ENCODE measurements at regions not wholly inside any gene's neighbourhood (a gene's known extent, or its start where the extent isn't known, plus 50 kb on each side); places are given as distances from the start of the nearest gene placed in this dataset.

GRCh38 chr2:60281730-60282129 lies 271.7 kb downstream of the BCL11A start:
- Histone ChIP-seq H3K27ac (no peak overlapping the region), H3K4me3 (no peak overlapping the region), H3K36me3 (no peaks in the 10 kb centered on the region), H3K9me3 (no peaks in the 10 kb centered on the region), H3K4me1 (no peaks in the 10 kb centered on the region), H3K27me3 (no peaks in the 10 kb centered on the region)
- intact Hi-C loops (cut with DNase I; ENCODE audit: low total_unique reads) = no loop called here
- TF ChIP-seq EP300 (IDR thresholded peaks at IDR 0.05; ENCODE audit: low read depth) = no peak
- no peak for TF ChIP-seq POLR2AphosphoS5 (IDR thresholded peaks at IDR 0.05)
- TF ChIP-seq POLR2A (IDR thresholded peaks at IDR 0.05) = no peak
- no peak for TF ChIP-seq CTCF (IDR thresholded peaks at IDR 0.05)
- in situ Hi-C loops (cut with MboI; ENCODE audit: low pct_ligation_motif_present in 1 of 4, low pct_unique_long_range_greater_than_20kb in 1 of 4, low sequenced_read_pairs in 3 of 4) = no loop called here
- no peak for DNase-seq
- WGBS, 2 donors (ENCODE audit: low coverage in 1 of 2) = 86% methylated on average over 5 of the region's 5 CpGs

- 90% methylated on average over 2 to 3 of the region's 3 CpGs for WGBS, 2 donors (ENCODE audit: low coverage in 1 of 2)
- Histone ChIP-seq H3K27me3 (no peaks in the 10 kb centered on the region), H3K9me3 (no peaks in the 10 kb centered on the region), H3K4me3 (no peak overlapping the region), H3K4me1 (no peaks in the 10 kb centered on the region), H3K27ac (no peak overlapping the region), H3K36me3 (no peaks in the 10 kb centered on the region)
- in situ Hi-C loops (cut with MboI; ENCODE audit: low pct_ligation_motif_present in 1 of 4, low pct_unique_long_range_greater_than_20kb in 1 of 4, low sequenced_read_pairs in 3 of 4) = no loop called here
- TF ChIP-seq EP300 (IDR thresholded peaks at IDR 0.05; ENCODE audit: low read depth) = no peak
- DNase-seq = no peak
- intact Hi-C loops (cut with DNase I; ENCODE audit: low total_unique reads) = no loop called here
These were observed 273.2 kb downstream of the BCL11A start for GRCh38 chr2:60280238-60280637.

GRCh38 chr2:60278906-60279305 lies 274.5 kb downstream of the BCL11A start:
- TF ChIP-seq CTCF (IDR thresholded peaks at IDR 0.05) = no peak
- no peak for TF ChIP-seq POLR2A (IDR thresholded peaks at IDR 0.05)
- TF ChIP-seq EP300 (IDR thresholded peaks at IDR 0.05; ENCODE audit: low read depth) = no peak
- TF ChIP-seq POLR2AphosphoS5 (IDR thresholded peaks at IDR 0.05) = no peak
- in situ Hi-C loops (cut with MboI; ENCODE audit: low pct_ligation_motif_present in 1 of 4, low pct_unique_long_range_greater_than_20kb in 1 of 4, low sequenced_read_pairs in 3 of 4) (no loop called here), intact Hi-C loops (cut with DNase I; ENCODE audit: low total_unique reads) (no loop called here)
- DNase-seq = no peak
- Histone ChIP-seq H3K36me3 (no peaks in the 10 kb centered on the region), H3K27me3 (no peaks in the 10 kb centered on the region), H3K27ac (no peak overlapping the region), H3K9me3 (no peaks in the 10 kb centered on the region), H3K4me3 (no peak overlapping the region), H3K4me1 (no peaks in the 10 kb centered on the region)
- 78 to 88% methylated on average over 3 to 4 of the region's 4 CpGs for WGBS, 2 donors (ENCODE audit: low coverage in 1 of 2)

GRCh38 chr2:60275958-60276357 lies 277.5 kb downstream of the BCL11A start:
- no peak for DNase-seq
- Histone ChIP-seq H3K4me1 (no peaks in the 10 kb centered on the region), H3K27ac (no peak overlapping the region), H3K4me3 (no peak overlapping the region), H3K27me3 (no peaks in the 10 kb centered on the region), H3K9me3 (no peaks in the 10 kb centered on the region), H3K36me3 (no peaks in the 10 kb centered on the region)
- TF ChIP-seq POLR2AphosphoS5 (IDR thresholded peaks at IDR 0.05) (no peak), POLR2A (IDR thresholded peaks at IDR 0.05) (no peak), EP300 (IDR thresholded peaks at IDR 0.05; ENCODE audit: low read depth) (no peak), CTCF (IDR thresholded peaks at IDR 0.05) (no peak)
- intact Hi-C loops (cut with DNase I; ENCODE audit: low total_unique reads) (no loop called here), in situ Hi-C loops (cut with MboI; ENCODE audit: low pct_ligation_motif_present in 1 of 4, low pct_unique_long_range_greater_than_20kb in 1 of 4, low sequenced_read_pairs in 3 of 4) (no loop called here)
- WGBS, 2 donors (ENCODE audit: low coverage in 1 of 2) = 81 to 82% methylated on average over 2 to 3 of the region's 3 CpGs

GRCh38 chr2:60273836-60274235 lies 279.6 kb downstream of the BCL11A start:
- intact Hi-C loops (cut with DNase I; ENCODE audit: low total_unique reads) (no loop called here), in situ Hi-C loops (cut with MboI; ENCODE audit: low pct_ligation_motif_present in 1 of 4, low pct_unique_long_range_greater_than_20kb in 1 of 4, low sequenced_read_pairs in 3 of 4) (no loop called here)
- Histone ChIP-seq H3K36me3 (no peaks in the 10 kb centered on the region), H3K27ac (no peak overlapping the region), H3K27me3 (no peaks in the 10 kb centered on the region), H3K9me3 (no peaks in the 10 kb centered on the region), H3K4me1 (no peaks in the 10 kb centered on the region), H3K4me3 (no peak overlapping the region)
- WGBS, 2 donors (ENCODE audit: low coverage in 1 of 2) = 86 to 93% methylated on average over 2 to 3 of the region's 3 CpGs
- DNase-seq = no peak
- no peak for TF ChIP-seq POLR2AphosphoS5 (IDR thresholded peaks at IDR 0.05)
- no peak for TF ChIP-seq CTCF (IDR thresholded peaks at IDR 0.05)
- no peak for TF ChIP-seq EP300 (IDR thresholded peaks at IDR 0.05; ENCODE audit: low read depth)

Data from transverse colon (tissue), 4 donors.